RPMI8226 (cell line): ENCODE measurements at regions not wholly inside any gene's neighbourhood (a gene's known extent, or its start where the extent isn't known, plus 50 kb on each side); places are given as distances from the start of the nearest gene placed in this dataset.

Experiments used
- DNase-seq: peaks from one replicate; pipeline ENCODE4 v3.0.0-alpha.2; 2015

DNA sequence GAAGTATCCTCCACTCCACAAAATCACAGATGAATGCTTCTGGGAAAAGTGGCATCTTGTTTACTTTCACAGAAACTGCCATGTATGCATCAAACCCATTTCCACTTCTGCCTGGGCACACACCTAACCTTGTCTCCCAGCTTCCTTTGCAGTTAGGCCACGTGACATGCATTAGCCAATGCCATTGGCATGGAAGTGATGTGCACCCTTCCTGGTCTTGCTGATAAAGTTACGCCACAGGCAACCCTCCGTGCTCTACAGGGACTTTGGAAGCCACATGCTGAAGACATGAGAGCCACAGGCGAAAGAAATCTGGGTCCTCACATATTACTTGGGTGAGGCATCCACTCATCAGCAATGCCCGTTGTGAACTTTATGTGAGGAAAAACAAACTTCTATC is 123.3 kb downstream of the USP46 start:
- no peak for DNase-seq
